RWPE1 (cell line): ENCODE measurements at regions not wholly inside any gene's neighbourhood (a gene's known extent, or its start where the extent isn't known, plus 50 kb on each side); places are given as distances from the start of the nearest gene placed in this dataset.

ENCODE experiments used
- CTCF ChIA-PET: fragments of 350-600 bp; sonication (Branson Sonifier 250); formaldehyde crosslinking; extraction: SDS; loops from one replicate; lab custom pipeline; 2021; lab: Yijun Ruan, JAX
- POLR2A ChIA-PET: fragments of 400-600 bp; formaldehyde crosslinking; extraction: SDS; loops from one replicate; lab custom pipeline; 2020; ENCODE audit warnings: antibody characterized with exemption; ENCODE audit not compliant: low non-redundant PET; lab: Yijun Ruan, JAX
- DNase-seq: peaks from one replicate; pipeline ENCODE4 v3.0.0; 2012; ENCODE audit warnings: low spot score
- H3K27ac ChIP-seq: fragments of 450-650 bp; 2 replicates; pipeline ENCODE4 v1.5.1; 2017
- TF ChIP-seq, protein P1 (sequence below): fragments of 450-650 bp; conservative IDR thresholded peaks from 2 replicates; pipeline ENCODE4 v1.5.1; 2017; ENCODE audit warnings: low read depth, mild to moderate bottlenecking

DNA sequence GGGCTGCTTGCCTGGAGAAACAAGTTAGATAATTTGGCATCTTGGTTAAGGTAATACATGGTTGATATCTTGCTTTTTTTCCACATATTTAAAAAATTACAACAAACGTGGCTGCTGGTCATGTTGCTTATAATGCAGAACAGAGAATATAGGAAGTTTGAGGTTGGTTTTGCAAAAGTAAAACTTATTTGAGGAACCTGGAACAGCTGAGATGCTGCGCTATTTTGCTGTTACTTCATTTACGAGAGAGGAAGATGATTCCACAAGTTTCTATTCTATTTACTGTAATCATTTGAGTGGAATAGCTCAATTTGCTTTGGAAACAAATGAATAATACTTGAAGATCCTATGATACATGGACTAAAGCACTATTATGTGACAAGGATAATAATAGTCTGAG lies 118.9 kb downstream of the TMA16 start:
- no peak overlapping the region for H3K27ac ChIP-seq
- ChIA-PET CTCF (no interaction called here), POLR2A (no interaction called here)
- TF ChIP-seq, protein P1, sequence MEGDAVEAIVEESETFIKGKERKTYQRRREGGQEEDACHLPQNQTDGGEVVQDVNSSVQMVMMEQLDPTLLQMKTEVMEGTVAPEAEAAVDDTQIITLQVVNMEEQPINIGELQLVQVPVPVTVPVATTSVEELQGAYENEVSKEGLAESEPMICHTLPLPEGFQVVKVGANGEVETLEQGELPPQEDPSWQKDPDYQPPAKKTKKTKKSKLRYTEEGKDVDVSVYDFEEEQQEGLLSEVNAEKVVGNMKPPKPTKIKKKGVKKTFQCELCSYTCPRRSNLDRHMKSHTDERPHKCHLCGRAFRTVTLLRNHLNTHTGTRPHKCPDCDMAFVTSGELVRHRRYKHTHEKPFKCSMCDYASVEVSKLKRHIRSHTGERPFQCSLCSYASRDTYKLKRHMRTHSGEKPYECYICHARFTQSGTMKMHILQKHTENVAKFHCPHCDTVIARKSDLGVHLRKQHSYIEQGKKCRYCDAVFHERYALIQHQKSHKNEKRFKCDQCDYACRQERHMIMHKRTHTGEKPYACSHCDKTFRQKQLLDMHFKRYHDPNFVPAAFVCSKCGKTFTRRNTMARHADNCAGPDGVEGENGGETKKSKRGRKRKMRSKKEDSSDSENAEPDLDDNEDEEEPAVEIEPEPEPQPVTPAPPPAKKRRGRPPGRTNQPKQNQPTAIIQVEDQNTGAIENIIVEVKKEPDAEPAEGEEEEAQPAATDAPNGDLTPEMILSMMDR: no peak
- no peak for DNase-seq

- H3K27ac ChIP-seq: no peak overlapping the region
- TF ChIP-seq, protein P1: no peak
- ChIA-PET POLR2A (no interaction called here), CTCF (no interaction called here)
- no peak for DNase-seq
Observed at GRCh38 chr4:163614866-163615265, 120.4 kb downstream of the TMA16 start.

DNA sequence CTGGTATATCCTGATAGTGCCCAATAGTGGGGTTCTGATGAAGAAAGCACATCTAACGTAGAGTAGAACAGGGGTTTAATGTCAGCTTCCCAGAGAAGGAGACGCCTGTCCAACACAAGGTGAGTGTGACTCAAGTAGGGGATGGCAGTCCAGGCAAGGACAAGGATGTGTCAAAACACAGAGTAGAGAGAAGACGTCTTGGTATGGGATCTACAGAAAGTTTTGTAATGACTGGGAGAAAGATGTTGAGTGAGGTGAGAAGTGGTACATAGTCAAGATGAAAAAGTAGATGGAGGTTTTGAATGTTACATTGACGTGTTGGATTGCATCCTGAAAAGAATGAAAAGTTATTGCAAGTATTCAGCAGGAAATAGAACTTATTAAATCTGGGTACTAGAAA lies 124.4 kb downstream of the TMA16 start:
- H3K27ac ChIP-seq: no peak overlapping the region
- ChIA-PET CTCF (interaction anchor here (0.7 kb wide), 1 partner anchor 655 kb away, joined by 5 read pairs; no protein-coding TSS in a partner anchor), POLR2A (no interaction called here)
- TF ChIP-seq, protein P1: no peak
- DNase-seq: no peak

DNA sequence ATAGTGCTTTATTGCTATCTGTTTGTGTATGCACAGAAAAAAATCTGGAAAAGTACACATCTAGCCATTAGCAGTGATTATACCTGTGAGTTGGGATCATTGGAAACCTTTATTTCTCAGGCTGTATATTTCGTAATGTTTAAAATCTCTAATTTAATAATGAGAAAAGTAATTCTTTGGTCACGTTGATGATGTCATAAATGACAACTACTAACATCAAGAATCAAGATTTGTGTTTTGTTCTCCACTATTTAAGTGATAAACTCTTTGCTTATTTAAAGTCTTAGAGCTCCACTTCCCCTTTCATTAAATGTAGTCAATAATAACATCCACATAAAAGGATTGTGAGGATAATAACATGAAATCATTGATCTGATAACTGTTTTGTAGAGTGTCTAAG lies 126.2 kb downstream of the TMA16 start:
- no peak overlapping the region for H3K27ac ChIP-seq
- ChIA-PET CTCF (no interaction called here), POLR2A (no interaction called here)
- TF ChIP-seq, protein P1: no peak
- no peak for DNase-seq

DNA sequence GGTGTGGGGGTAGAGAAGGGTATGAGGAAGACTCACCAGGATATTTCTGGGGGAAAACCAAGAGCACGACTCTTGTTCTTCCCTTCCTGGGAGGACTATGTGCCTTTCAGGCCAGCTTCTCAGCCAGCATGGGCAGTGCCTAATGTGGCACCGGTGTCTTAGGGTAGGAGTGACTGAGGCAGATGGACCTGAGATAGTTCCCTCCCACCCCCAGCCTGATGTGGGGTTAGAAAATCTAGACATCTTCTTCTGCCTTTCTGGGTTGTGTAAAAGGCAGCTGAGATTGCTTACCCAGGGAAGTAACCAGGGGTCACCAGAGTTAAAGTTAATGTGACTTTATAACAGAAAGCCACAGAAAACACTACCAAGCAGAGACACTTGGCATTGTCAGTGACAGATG lies 127.3 kb downstream of the TMA16 start:
- TF ChIP-seq, protein P1: no peak
- POLR2A ChIA-PET: no interaction called here
- CTCF ChIA-PET: no interaction called here
- H3K27ac ChIP-seq: no peak overlapping the region
- DNase-seq: no peak

- CTCF ChIA-PET: no interaction called here
- no peak overlapping the region for H3K27ac ChIP-seq
- no peak for DNase-seq
Observed at GRCh38 chr4:163622379-163623035, 128.0 kb downstream of the TMA16 start.

More at GRCh38 chr4:163622379-163623035, 128.0 kb downstream of the TMA16 start:
- TF ChIP-seq, protein P1: no peak
- POLR2A ChIA-PET: no interaction called here
